ENCODE measurements at regions not wholly inside any gene's neighbourhood (a gene's known extent, or its start where the extent isn't known, plus 50 kb on each side); places are given as distances from the start of the nearest gene placed in this dataset.

DNA sequence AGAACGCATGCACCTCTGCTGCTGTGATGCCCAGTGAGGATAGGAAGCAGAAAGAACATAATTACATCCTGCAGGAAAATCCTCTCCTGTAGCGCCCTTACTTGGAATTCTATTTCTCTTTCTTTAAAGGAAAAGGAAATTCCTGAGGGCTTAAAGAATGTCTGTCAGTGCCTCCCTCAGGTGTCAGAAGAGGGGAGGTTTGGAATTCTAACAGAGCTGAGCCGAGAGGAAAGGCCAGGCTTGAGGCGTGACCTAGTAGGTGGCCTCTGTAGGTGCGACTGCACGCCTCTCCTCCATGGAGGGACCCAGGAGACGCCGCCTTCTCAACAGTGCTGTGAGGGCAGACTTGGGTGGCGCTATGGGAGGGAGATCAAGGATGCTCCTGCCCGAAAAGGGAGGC is 55.9 kb upstream of the ERCC6L2 start:
- TF ChIP-seq, protein P1, sequence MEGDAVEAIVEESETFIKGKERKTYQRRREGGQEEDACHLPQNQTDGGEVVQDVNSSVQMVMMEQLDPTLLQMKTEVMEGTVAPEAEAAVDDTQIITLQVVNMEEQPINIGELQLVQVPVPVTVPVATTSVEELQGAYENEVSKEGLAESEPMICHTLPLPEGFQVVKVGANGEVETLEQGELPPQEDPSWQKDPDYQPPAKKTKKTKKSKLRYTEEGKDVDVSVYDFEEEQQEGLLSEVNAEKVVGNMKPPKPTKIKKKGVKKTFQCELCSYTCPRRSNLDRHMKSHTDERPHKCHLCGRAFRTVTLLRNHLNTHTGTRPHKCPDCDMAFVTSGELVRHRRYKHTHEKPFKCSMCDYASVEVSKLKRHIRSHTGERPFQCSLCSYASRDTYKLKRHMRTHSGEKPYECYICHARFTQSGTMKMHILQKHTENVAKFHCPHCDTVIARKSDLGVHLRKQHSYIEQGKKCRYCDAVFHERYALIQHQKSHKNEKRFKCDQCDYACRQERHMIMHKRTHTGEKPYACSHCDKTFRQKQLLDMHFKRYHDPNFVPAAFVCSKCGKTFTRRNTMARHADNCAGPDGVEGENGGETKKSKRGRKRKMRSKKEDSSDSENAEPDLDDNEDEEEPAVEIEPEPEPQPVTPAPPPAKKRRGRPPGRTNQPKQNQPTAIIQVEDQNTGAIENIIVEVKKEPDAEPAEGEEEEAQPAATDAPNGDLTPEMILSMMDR (conservative IDR thresholded peaks at IDR 0.05; ENCODE audit: low read depth, low read length): no peak
- no peak for TF ChIP-seq EZH2 (IDR thresholded peaks at IDR 0.05; ENCODE audit: borderline replicate concordance, low read depth, low read length, poor library complexity, severe bottlenecking)

Measured in A673 (cell line).